ENCODE measurements at regions not wholly inside any gene's neighbourhood (a gene's known extent, or its start where the extent isn't known, plus 50 kb on each side); places are given as distances from the start of the nearest gene placed in this dataset.

DNA sequence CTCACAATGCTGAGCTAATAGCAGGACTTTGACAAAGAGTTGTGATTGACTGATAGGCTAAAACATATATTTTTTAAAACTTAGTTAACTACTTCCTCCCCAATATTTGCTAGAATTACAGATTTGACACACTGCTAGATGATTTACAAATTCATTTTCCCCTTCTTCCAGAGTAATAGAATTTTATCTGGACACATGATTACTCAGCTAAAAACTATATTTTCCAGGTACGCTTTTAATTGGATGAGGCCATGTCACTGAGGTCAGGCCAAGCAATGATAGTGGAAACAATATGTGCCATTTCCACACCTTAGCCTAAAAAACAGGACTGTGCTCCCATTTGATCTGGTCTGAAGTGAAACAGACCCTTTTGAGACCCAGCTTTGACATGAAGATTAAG, 193.3 kb upstream of the PGRMC2 start:
- Mint-ChIP-seq H3K27me3 (no peaks in the 10 kb centered on the region), H3K36me3 (ENCODE audit: low read depth) (no peaks in the 10 kb centered on the region), H3K9me3 (no peaks in the 10 kb centered on the region), H3K27ac (no peak overlapping the region), H3K4me1 (no peaks in the 10 kb centered on the region), H3K4me3 (no peak overlapping the region)
- ATAC-seq (replicated peaks), result no peak

DNA sequence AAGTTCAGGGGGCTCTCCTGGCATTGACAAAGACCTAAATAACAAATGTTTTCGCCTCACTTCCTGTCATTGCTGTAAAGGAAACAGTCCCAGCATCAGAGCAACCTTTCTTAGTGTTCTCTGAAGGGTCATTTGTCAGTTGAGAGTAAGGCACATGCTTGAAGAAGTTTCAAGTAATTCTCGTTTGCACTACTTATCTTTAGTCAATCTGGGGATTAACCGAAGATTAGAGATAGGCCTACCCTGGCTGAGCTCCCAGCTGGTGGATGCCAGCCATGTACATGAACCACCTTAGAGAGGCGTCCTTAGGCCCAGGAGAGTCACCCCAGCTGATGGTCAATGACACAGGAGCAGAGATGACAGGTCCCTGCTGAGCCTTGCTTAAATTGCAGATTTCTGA, 189.9 kb upstream of the PGRMC2 start:
- ATAC-seq (replicated peaks), result no peak
- no peaks in the 10 kb centered on the region for H3K9me3 Mint-ChIP-seq
- H3K36me3 Mint-ChIP-seq (ENCODE audit: low read depth), result no peaks in the 10 kb centered on the region
- H3K27ac Mint-ChIP-seq, result no peak overlapping the region
- no peaks in the 10 kb centered on the region for H3K27me3 Mint-ChIP-seq
- no peak overlapping the region for H3K4me3 Mint-ChIP-seq
- H3K4me1 Mint-ChIP-seq, result no peaks in the 10 kb centered on the region

- Mint-ChIP-seq H3K36me3 (ENCODE audit: low read depth) (no peaks in the 10 kb centered on the region), H3K9me3 (no peaks in the 10 kb centered on the region), H3K27ac (no peak overlapping the region), H3K4me1 (no peaks in the 10 kb centered on the region), H3K4me3 (no peak overlapping the region), H3K27me3 (no peaks in the 10 kb centered on the region)
- ATAC-seq (replicated peaks), result no peak
Observed at GRCh38 chr4:128475597-128475996, 188.0 kb upstream of the PGRMC2 start.

GRCh38 chr4:128471576-128471975, 184.0 kb upstream of the PGRMC2 start:
- Mint-ChIP-seq H3K36me3 (ENCODE audit: low read depth) (no peaks in the 10 kb centered on the region), H3K4me3 (no peak overlapping the region), H3K27me3 (no peaks in the 10 kb centered on the region), H3K27ac (no peak overlapping the region), H3K4me1 (no peaks in the 10 kb centered on the region), H3K9me3 (no peaks in the 10 kb centered on the region)
- ATAC-seq (replicated peaks), result no peak

GRCh38 chr4:128470492-128471053, 183.0 kb upstream of the PGRMC2 start:
- H3K27ac Mint-ChIP-seq, result no peak overlapping the region
- no peaks in the 10 kb centered on the region for H3K36me3 Mint-ChIP-seq (ENCODE audit: low read depth)
- H3K4me3 Mint-ChIP-seq, result no peak overlapping the region
- H3K27me3 Mint-ChIP-seq, result no peaks in the 10 kb centered on the region
- no peaks in the 10 kb centered on the region for H3K9me3 Mint-ChIP-seq
- ATAC-seq (replicated peaks), result no peak
- H3K4me1 Mint-ChIP-seq, result no peaks in the 10 kb centered on the region

DNA sequence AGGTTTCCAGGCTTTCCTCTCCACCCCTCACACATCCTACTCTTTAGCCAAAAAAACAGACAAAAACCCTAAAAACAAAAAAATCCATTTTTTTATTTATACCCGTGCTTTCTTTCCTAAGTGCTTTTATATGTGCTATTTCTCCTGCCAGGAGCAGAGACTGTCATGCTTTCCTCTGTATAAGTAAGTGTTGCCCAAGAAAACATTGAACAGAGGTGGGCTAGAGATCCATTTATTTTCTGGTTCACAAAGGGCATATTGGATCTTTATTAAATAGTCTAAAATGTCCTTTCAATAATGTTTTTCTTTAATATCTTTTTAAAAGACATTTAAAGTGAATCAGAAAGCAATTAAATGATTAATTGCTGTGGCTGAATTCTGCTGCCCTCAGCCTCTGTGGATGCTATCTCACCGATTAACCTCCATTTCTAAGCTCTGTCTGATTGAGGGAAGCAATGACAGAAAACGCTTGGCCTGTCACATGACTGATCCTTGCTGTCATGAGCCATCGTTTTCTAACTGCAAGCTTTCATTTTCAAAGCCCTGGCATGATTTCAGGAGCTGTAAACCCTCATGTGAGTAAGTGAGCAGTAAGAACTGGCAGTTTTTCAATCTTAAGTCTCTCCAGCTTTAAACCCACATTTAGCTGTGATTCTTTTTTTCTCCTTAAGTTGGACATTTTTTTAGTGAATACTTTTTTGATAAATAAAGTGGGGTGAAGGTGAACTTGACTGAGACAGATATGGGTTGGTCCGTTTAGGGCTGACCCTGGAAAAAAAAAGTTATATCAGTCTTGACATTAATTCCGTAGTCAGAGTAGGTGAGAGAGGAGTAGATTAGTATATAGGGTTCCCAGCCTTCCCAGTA, 180.7 kb upstream of the PGRMC2 start:
- Mint-ChIP-seq H3K4me1 (no peaks in the 10 kb centered on the region), H3K4me3 (no peak overlapping the region), H3K9me3 (no peaks in the 10 kb centered on the region), H3K27ac (no peak overlapping the region), H3K27me3 (no peaks in the 10 kb centered on the region), H3K36me3 (ENCODE audit: low read depth) (no peaks in the 10 kb centered on the region)
- no peak for ATAC-seq (replicated peaks)

DNA sequence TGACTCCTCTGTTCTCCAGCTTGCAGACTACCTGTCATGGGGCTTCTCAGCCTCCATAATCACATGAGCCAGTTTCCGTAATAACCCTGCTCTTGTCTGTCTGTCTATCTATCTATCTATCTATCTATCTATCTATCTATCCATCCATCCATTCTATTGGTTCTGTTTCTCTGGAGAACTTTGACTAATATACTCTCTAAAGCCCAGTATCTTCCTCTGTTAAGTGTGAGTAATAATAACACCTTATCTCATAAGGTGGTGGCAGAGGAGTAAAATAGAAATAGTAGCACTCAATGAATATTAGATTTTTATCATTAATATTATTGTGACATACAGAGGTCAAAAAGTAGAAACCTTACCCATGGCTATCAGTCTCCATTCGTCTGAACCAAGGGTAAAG, 177.9 kb upstream of the PGRMC2 start:
- Mint-ChIP-seq H3K4me1 (no peaks in the 10 kb centered on the region), H3K9me3 (no peaks in the 10 kb centered on the region), H3K4me3 (no peak overlapping the region), H3K27me3 (no peaks in the 10 kb centered on the region), H3K27ac (no peak overlapping the region), H3K36me3 (ENCODE audit: low read depth) (no peaks in the 10 kb centered on the region)
- ATAC-seq (replicated peaks), result no peak

DNA sequence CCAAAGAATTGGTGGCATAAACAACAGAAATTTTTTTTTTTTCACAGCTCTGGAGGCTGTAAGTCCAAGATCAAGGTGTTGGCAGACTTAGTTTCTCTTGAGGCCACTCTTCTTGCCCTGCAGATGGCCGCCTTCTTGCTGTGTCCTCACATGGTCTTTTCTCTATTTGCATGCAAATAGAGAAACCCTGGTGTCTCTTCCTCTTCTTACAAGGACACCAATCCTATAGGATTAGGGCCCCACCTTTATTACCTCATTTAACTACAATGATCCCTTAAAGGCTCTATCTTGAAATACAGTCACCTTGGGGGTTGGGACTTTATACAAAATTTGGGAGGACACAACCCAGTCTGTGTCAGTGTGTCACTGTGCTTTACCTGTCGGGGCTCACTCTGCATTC, 175.4 kb upstream of the PGRMC2 start:
- Mint-ChIP-seq H3K36me3 (ENCODE audit: low read depth) (no peaks in the 10 kb centered on the region), H3K27me3 (no peaks in the 10 kb centered on the region), H3K9me3 (no peaks in the 10 kb centered on the region), H3K4me1 (no peaks in the 10 kb centered on the region), H3K4me3 (no peak overlapping the region), H3K27ac (no peak overlapping the region)
- no peak for ATAC-seq (replicated peaks)

- no peaks in the 10 kb centered on the region for H3K27me3 Mint-ChIP-seq
- H3K4me1 Mint-ChIP-seq, result no peaks in the 10 kb centered on the region
Observed at GRCh38 chr4:128462103-128462783, 174.6 kb upstream of the PGRMC2 start.

DNA sequence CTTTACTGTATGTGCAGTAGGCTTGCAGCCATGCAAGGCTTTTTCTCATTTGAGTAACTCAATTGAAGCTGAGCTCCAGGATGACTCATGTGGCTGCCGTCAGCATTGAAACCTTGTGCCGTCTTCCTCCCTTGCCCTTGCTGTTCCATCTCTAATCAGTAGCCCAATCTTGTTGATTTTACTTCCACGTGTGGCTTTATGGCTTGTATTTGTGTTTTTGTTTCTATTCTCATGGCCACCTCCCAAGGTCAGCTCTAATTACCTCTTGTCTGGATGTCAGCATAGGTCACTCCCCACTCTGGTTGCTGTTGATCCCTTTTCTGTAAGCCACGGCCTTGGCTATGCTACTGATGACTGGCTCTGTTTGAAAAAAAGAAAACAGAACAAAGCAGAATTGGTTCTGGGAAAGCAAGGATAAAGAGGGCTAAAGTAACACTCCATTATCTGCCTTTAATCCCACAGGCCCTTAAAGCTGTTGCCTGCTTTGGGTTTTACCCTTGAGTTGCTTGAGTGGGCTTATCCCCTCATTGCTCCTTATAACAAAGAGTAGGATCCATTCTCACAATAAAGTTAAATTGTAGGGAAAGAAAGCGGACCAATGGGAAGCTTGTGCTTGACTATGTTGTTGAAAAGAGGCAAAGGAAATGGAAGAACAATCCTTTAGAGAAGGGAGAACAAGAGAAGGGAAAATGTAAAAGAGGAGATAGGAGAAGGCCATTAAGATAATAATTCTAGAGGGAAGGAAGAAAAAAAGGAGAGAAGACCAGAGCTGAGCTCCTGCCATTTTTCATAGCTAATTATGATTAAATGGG, 173.9 kb upstream of the PGRMC2 start:
- peak; percentile 58 for ATAC-seq (replicated peaks)
- Mint-ChIP-seq H3K9me3 (no peaks in the 10 kb centered on the region), H3K27ac (no peak overlapping the region), H3K4me1 (no peaks in the 10 kb centered on the region), H3K4me3 (no peak overlapping the region), H3K36me3 (ENCODE audit: low read depth) (no peaks in the 10 kb centered on the region), H3K27me3 (no peaks in the 10 kb centered on the region)

More at GRCh38 chr4:128462103-128462783, 174.6 kb upstream of the PGRMC2 start:
- Mint-ChIP-seq H3K27ac (no peak overlapping the region), H3K4me3 (no peak overlapping the region), H3K36me3 (ENCODE audit: low read depth) (no peaks in the 10 kb centered on the region), H3K9me3 (no peaks in the 10 kb centered on the region)
- ATAC-seq (replicated peaks), result no peak

GRCh38 chr4:128459547-128459946, 171.9 kb upstream of the PGRMC2 start:
- Mint-ChIP-seq H3K9me3 (no peaks in the 10 kb centered on the region), H3K27ac (no peak overlapping the region), H3K27me3 (no peaks in the 10 kb centered on the region), H3K4me1 (peaks cover 3% of the 10 kb centered on the region), H3K36me3 (ENCODE audit: low read depth) (no peaks in the 10 kb centered on the region), H3K4me3 (no peak overlapping the region)
- no peak for ATAC-seq (replicated peaks)

GRCh38 chr4:128458816-128459215, 171.2 kb upstream of the PGRMC2 start:
- no peaks in the 10 kb centered on the region for H3K27me3 Mint-ChIP-seq
- H3K27ac Mint-ChIP-seq, result no peak overlapping the region
- peaks cover 5% of the 10 kb centered on the region for H3K4me1 Mint-ChIP-seq
- no peaks in the 10 kb centered on the region for H3K36me3 Mint-ChIP-seq (ENCODE audit: low read depth)
- ATAC-seq (replicated peaks), result no peak
- no peak overlapping the region for H3K4me3 Mint-ChIP-seq
- no peaks in the 10 kb centered on the region for H3K9me3 Mint-ChIP-seq

DNA sequence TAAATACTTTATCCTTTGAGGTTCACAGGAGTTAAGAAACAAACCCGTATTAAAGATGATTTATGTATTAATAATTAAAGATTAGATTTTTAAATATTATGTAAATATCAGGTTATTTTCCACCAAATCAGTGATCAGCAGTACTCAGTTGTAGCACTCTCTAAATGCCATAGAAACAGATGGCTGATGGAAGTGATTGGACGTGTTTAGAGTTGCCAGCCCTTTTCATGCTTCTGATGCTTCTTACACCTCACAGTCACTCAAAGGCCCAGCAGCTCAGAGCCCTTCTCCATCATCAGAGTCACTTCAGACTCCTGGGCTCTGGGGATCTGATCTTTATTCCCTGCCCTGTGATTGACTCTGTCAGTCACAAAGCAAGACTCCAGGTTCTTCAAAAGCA, 170.1 kb upstream of the PGRMC2 start:
- Mint-ChIP-seq H3K27ac (no peak overlapping the region), H3K27me3 (no peaks in the 10 kb centered on the region), H3K4me3 (no peak overlapping the region), H3K9me3 (no peaks in the 10 kb centered on the region), H3K36me3 (ENCODE audit: low read depth) (no peaks in the 10 kb centered on the region), H3K4me1 (peaks cover 5% of the 10 kb centered on the region)
- ATAC-seq (replicated peaks), result no peak

DNA sequence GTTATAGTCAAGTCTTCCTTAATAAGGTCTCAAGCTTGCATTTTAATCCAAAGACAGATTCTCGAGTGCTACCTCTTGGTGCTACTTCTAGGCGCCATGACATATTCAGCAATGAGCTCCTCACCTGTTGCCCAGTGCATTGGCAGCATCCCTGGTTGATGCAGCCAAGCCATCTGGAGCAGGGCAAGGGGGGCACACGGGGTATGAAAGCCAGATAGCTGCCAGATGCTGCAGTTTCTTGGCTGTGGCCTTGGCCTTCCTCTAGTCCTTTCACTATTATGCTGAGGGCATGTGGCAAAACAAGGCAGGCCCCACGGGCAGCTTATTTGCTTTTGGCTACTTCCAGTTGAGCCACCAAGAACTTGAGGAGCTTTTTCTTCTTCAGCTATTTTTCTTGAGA, 168.6 kb upstream of the PGRMC2 start:
- Mint-ChIP-seq H3K27me3 (no peaks in the 10 kb centered on the region), H3K9me3 (no peaks in the 10 kb centered on the region), H3K36me3 (ENCODE audit: low read depth) (no peaks in the 10 kb centered on the region), H3K4me1 (peaks cover 5% of the 10 kb centered on the region), H3K4me3 (no peak overlapping the region), H3K27ac (no peak overlapping the region)
- no peak for ATAC-seq (replicated peaks)
